Astrocyte of the spinal cord (primary cell): ENCODE measurements at regions not wholly inside any gene's neighbourhood (a gene's known extent, or its start where the extent isn't known, plus 50 kb on each side); places are given as distances from the start of the nearest gene placed in this dataset.

Source experiments
- DNase-seq: peaks from one replicate; pipeline ENCODE4 v3.0.0; 2011; ENCODE audit warnings: low read depth, low spot score
- H3K4me3 ChIP-seq: 2 replicates; pipeline ENCODE4 v1.5.1; 2011; ENCODE audit warnings: low read depth, mild to moderate bottlenecking, low read length, moderate library complexity
- CTCF ChIP-seq: IDR thresholded peaks from 2 replicates; pipeline ENCODE4 v1.5.1; 2012; ENCODE audit warnings: low read depth, mild to moderate bottlenecking, low read length, inconsistent platforms
- in situ Hi-C: cut with HindIII; loops from 2 replicates; pipeline ENCODE4 v1.10.0; 2017; ENCODE audit warnings: low sequenced_read_pairs

- no peak overlapping the region for H3K4me3 ChIP-seq
- in situ Hi-C loops, result no loop called here
- DNase-seq, result no peak
- TF ChIP-seq CTCF, result no peak
Observed at GRCh38 chr6:134689641-134690040, 260.3 kb downstream of the ALDH8A1 start.

GRCh38 chr6:134689177-134689576, 260.7 kb downstream of the ALDH8A1 start:
- H3K4me3 ChIP-seq, result no peak overlapping the region
- in situ Hi-C loops, result no loop called here
- DNase-seq, result no peak
- no peak for TF ChIP-seq CTCF

GRCh38 chr6:134686071-134686470, 263.8 kb downstream of the ALDH8A1 start:
- in situ Hi-C loops, result no loop called here
- no peak for TF ChIP-seq CTCF
- H3K4me3 ChIP-seq, result no peak overlapping the region
- peak; percentile 46 for DNase-seq

GRCh38 chr6:134684423-134684795, 265.5 kb downstream of the ALDH8A1 start:
- DNase-seq, result no peak

GRCh38 chr6:134683783-134684422, 266.0 kb downstream of the ALDH8A1 start:
- in situ Hi-C loops, result no loop called here
- H3K4me3 ChIP-seq, result no peak overlapping the region
- no peak for TF ChIP-seq CTCF
- peak; percentile 81 for DNase-seq

More at GRCh38 chr6:134684423-134684795, 265.5 kb downstream of the ALDH8A1 start:
- TF ChIP-seq CTCF, result no peak
- in situ Hi-C loops, result no loop called here
- H3K4me3 ChIP-seq, result no peak overlapping the region

GRCh38 chr6:134680433-134680832, 269.5 kb downstream of the ALDH8A1 start:
- H3K4me3 ChIP-seq, result no peak overlapping the region
- in situ Hi-C loops, result no loop called here
- no peak for TF ChIP-seq CTCF
- no peak for DNase-seq

- no peak for TF ChIP-seq CTCF
- in situ Hi-C loops, result no loop called here
- DNase-seq, result no peak
- no peak overlapping the region for H3K4me3 ChIP-seq
Observed at GRCh38 chr6:134680021-134680420, 269.9 kb downstream of the ALDH8A1 start.
